ENCODE measurements at regions not wholly inside any gene's neighbourhood (a gene's known extent, or its start where the extent isn't known, plus 50 kb on each side); places are given as distances from the start of the nearest gene placed in this dataset.

GRCh38 chr21:16563116-16563515 lies 833.3 kb downstream of the USP25 start:
- H3K27me3 ChIP-seq, result no peaks in the 10 kb centered on the region
- H3K27ac ChIP-seq, result no peak overlapping the region
- H3K36me3 ChIP-seq, result no peaks in the 10 kb centered on the region
- H3K4me3 ChIP-seq, result no peak overlapping the region
- WGBS, 4 donors, result 82 to 86% (median 84%) methylated on average over 7 of the region's 7 CpGs
- H3K9me3 ChIP-seq, result no peaks in the 10 kb centered on the region
- intact Hi-C loops (cut with DNase I), result no loop called here
- no peak for ATAC-seq
- no peak for DNase-seq
- no peak for TF ChIP-seq CTCF (IDR thresholded peaks at IDR 0.05)
- no peak for TF ChIP-seq POLR2A (IDR thresholded peaks at IDR 0.05)
- H3K4me1 ChIP-seq, result peaks cover 0 to 30% (median 5%) of the 10 kb centered on the region in 12 donors

DNA sequence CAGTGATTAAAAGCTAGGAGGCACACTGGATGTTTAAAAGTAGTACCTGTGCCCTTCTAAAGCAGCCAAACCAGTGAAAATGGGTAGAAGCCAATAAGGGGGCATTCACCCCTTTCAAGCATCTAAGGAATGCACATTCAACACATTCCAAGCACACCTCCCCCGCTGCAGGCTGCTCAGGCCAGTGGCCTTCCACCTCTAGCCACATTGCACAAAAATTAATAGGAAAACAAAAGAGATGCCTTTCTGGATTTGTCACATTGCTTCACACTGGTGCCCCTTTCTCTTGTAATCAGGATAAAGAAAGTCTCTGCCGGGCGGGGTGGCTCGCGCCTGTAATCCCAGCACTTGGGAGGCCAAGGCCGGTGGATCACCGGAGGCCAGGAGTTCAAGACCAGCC lies 834.0 kb downstream of the USP25 start:
- ATAC-seq (peak in 2 of 4 donors; percentile 47 to 67), DNase-seq (peak in 1 of 5 donors; percentile 20)
- H3K9me3 ChIP-seq, result no peaks in the 10 kb centered on the region
- H3K27me3 ChIP-seq, result no peaks in the 10 kb centered on the region
- TF ChIP-seq POLR2A (IDR thresholded peaks at IDR 0.05) (no peak), CTCF (IDR thresholded peaks at IDR 0.05) (no peak)
- H3K27ac ChIP-seq, result no peak overlapping the region
- no peak overlapping the region for H3K4me3 ChIP-seq
- WGBS, 4 donors, result 78 to 84% (median 82%) methylated on average over 7 of the region's 7 CpGs
- no peaks in the 10 kb centered on the region for H3K36me3 ChIP-seq
- H3K4me1 ChIP-seq, result peaks cover 0 to 37% (median 5%) of the 10 kb centered on the region in 12 donors
- intact Hi-C loops (cut with DNase I), result loop anchor here in 1 of 10 donors (2.0 kb wide), 1 partner anchor 19 kb away; no protein-coding TSS in a partner anchor

DNA sequence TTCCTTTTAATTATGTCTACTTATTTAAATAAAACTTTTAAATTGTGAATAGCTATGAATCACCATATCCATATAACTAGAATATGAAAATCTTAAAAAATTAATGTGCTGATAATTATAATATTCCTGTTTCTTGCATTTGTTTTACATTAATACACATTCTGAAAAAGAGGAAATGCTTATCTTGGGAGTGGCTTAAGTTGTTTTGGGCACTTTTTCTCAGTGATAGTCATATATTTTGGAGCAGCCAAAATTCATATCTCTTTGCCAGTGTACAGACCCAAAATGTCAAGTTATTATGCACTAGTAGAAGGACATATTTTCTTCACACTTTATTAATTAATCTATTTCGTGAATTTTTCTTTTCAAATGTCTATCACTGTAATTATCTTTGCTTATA lies 838.5 kb downstream of the USP25 start:
- TF ChIP-seq CTCF (IDR thresholded peaks at IDR 0.05), result no peak
- no peak for TF ChIP-seq POLR2A (IDR thresholded peaks at IDR 0.05)
- no peaks in the 10 kb centered on the region for H3K27me3 ChIP-seq
- intact Hi-C loops (cut with DNase I), result no loop called here
- H3K4me3 ChIP-seq, result no peak overlapping the region
- peaks cover 0 to 34% (median 1%) of the 10 kb centered on the region in 12 donors for H3K4me1 ChIP-seq
- DNase-seq, result no peak
- 72 to 80% (median 75%) methylated on average over 1 of the region's 1 CpG for WGBS, 4 donors
- no peak for ATAC-seq
- no peak overlapping the region for H3K27ac ChIP-seq
- H3K9me3 ChIP-seq, result no peaks in the 10 kb centered on the region
- H3K36me3 ChIP-seq, result peaks cover 0 to 3% (median 0%) of the 10 kb centered on the region in 9 donors

- H3K27ac ChIP-seq, result no peak overlapping the region
- H3K4me3 ChIP-seq, result no peak overlapping the region
- 91 to 96% (median 93%) methylated on average over 2 of the region's 2 CpGs for WGBS, 4 donors
- peaks cover 0 to 32% (median 2%) of the 10 kb centered on the region in 12 donors for H3K4me1 ChIP-seq
- H3K27me3 ChIP-seq, result no peaks in the 10 kb centered on the region
- peaks cover 0 to 3% (median 0%) of the 10 kb centered on the region in 9 donors for H3K36me3 ChIP-seq
- DNase-seq, result no peak
- ATAC-seq, result no peak
- TF ChIP-seq CTCF (IDR thresholded peaks at IDR 0.05) (no peak), POLR2A (IDR thresholded peaks at IDR 0.05) (no peak)
- H3K9me3 ChIP-seq, result no peaks in the 10 kb centered on the region
- intact Hi-C loops (cut with DNase I), result no loop called here
These were observed 838.9 kb downstream of the USP25 start for GRCh38 chr21:16568661-16569060.

Data from heart left ventricle (tissue), 16 donors.